22Rv1 (cell line): ENCODE measurements at regions not wholly inside any gene's neighbourhood (a gene's known extent, or its start where the extent isn't known, plus 50 kb on each side); places are given as distances from the start of the nearest gene placed in this dataset.
"Not testable (repeated sequence)": the region's sequence is repeated elsewhere in the genome, so short reads cannot be mapped to it uniquely, and the experiment has no call there.

Experiments used
- H3K27ac ChIP-seq: fragments of 450-650 bp; 2 replicates; pipeline ENCODE4 v1.5.1; 2017
- CTCF ChIP-seq: fragments of 450-650 bp; IDR thresholded peaks from 2 replicates; pipeline ENCODE4 v1.5.1; 2017; ENCODE audit warnings: mild to moderate bottlenecking
- ZFX ChIP-seq: fragments of 450-650 bp; IDR thresholded peaks from 2 replicates; pipeline ENCODE4 v1.6.1; 2017; ENCODE audit warnings: antibody characterized with exemption, borderline replicate concordance

- TF ChIP-seq ZFX (no peak), CTCF (no peak)
Measured at GRCh38 chr6:112470950-112471349, 123.8 kb downstream of the RFPL4B start.

DNA sequence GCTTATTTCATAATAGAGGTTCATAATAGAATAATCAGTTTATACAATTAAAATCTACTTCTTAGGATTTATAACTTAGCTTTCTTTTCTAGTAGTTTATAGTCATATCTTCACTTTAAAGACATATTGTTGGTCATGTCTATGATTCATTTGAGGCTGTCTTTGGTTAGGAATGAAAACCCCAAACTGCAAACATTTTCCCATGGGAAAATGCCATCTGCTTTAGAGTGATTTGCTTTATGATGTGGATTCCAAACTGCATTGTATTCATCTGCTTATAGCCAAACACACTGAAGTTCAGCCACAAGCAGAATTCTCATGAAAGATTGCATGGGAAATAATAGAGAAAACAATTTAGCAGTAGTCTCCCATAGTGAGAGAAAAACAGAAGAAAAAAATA, 128.0 kb downstream of the RFPL4B start:
- TF ChIP-seq CTCF (no peak), ZFX (no peak)
- H3K27ac ChIP-seq: no peak overlapping the region

More at GRCh38 chr6:112470950-112471349, 123.8 kb downstream of the RFPL4B start:
- H3K27ac ChIP-seq: peak overlapping the region; percentile 4; the same call in 1 of the 2 replicates

DNA sequence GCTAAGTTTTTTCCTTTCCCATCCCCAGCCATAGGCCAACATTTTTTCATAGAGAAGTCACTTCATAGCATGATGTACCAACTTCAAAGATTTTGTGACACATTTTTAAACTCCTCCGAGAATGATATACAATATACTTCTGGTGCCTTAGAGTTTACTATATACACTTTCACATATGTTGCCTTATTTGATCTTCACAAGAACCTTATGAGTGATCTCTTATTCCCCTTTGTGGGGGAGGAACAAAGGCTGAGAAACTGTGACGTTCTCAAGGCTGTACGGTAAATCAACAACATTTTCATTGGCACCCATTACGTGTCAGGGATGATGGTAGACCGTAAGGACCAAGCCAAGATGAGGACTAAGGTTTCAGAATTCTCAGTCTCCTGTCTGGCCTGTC, 130.0 kb downstream of the RFPL4B start:
- no peak overlapping the region for H3K27ac ChIP-seq
- TF ChIP-seq ZFX (no peak), CTCF (no peak)

- TF ChIP-seq ZFX (no peak), CTCF (no peak)
- H3K27ac ChIP-seq: no peak overlapping the region
Measured at GRCh38 chr6:112478036-112478435, 130.9 kb downstream of the RFPL4B start.

DNA sequence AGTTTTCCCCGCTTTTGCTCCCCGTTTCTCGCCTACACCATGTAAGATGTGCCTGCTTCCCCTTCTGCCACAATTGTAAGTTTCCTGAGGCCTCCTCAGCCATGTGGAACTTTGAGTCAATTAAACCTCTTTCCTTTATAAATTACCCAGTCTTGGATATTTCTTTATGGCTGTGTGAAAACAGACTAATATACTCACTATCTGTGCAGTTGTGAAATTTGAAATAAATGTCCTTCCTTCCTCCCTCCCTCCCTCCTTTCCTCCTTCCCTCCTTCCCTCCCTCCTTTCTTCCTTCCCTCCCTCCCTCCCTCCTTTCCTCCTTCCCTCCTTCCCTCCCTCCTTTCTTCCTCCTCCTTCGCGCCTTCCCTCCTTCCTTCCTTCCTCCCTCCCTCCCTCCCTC, 132.8 kb downstream of the RFPL4B start:
- H3K27ac ChIP-seq: not testable (repeated sequence)

- H3K27ac ChIP-seq: no peak overlapping the region
- TF ChIP-seq CTCF (no peak), ZFX (no peak)
Measured at GRCh38 chr6:112480553-112480952, 133.4 kb downstream of the RFPL4B start.

GRCh38 chr6:112481211-112481610, 134.1 kb downstream of the RFPL4B start:
- TF ChIP-seq ZFX (no peak), CTCF (no peak)

GRCh38 chr6:112482373-112482772, 135.2 kb downstream of the RFPL4B start:
- TF ChIP-seq CTCF (no peak), ZFX (no peak)
- no peak overlapping the region for H3K27ac ChIP-seq

More at GRCh38 chr6:112481211-112481610, 134.1 kb downstream of the RFPL4B start:
- H3K27ac ChIP-seq: no peak overlapping the region
